Activated CD8-positive, alpha-beta memory T cell treated with anti-CD3 and anti-CD28 coated beads for 1 hour (primary cell): ENCODE measurements at regions not wholly inside any gene's neighbourhood (a gene's known extent, or its start where the extent isn't known, plus 50 kb on each side); places are given as distances from the start of the nearest gene placed in this dataset.
"Not testable (repeated sequence)": the region's sequence is repeated elsewhere in the genome, so short reads cannot be mapped to it uniquely, and the experiment has no call there.

Experiments used
- DNase-seq, 2 donors: peaks; one replicate each; pipeline ENCODE4 v3.0.0-alpha.2; 2020; ENCODE audit warnings: low read depth in 1 of 2; ENCODE audit errors: extremely low read depth in 1 of 2

- no peak for DNase-seq
Measured at GRCh38 chr13:24931450-24932251, 164.3 kb upstream of the PABPC3 start.

GRCh38 chr13:24933106-24934023 lies 162.6 kb upstream of the PABPC3 start:
- not testable (repeated sequence) for DNase-seq

GRCh38 chr13:24934024-24934385 lies 161.9 kb upstream of the PABPC3 start:
- not testable (repeated sequence) for DNase-seq

GRCh38 chr13:24938966-24939365 lies 157.0 kb upstream of the PABPC3 start:
- DNase-seq = no peak

GRCh38 chr13:24941023-24941713 lies 154.8 kb upstream of the PABPC3 start:
- not testable (repeated sequence) for DNase-seq

GRCh38 chr13:24943136-24943535 lies 152.8 kb upstream of the PABPC3 start:
- no peak for DNase-seq

- not testable (repeated sequence) for DNase-seq
Measured at GRCh38 chr13:24944073-24944472, 151.9 kb upstream of the PABPC3 start.

GRCh38 chr13:24948977-24949376 lies 147.0 kb upstream of the PABPC3 start:
- not testable (repeated sequence) for DNase-seq

GRCh38 chr13:24950611-24951010 lies 145.3 kb upstream of the PABPC3 start:
- not testable (repeated sequence) for DNase-seq

- DNase-seq = not testable (repeated sequence)
Measured at GRCh38 chr13:24967970-24968369, 128.0 kb upstream of the PABPC3 start.

- DNase-seq = not testable (repeated sequence)
Measured at GRCh38 chr13:24968416-24968815, 127.5 kb upstream of the PABPC3 start.

- DNase-seq = not testable (repeated sequence)
Measured at GRCh38 chr13:24973102-24973501, 122.8 kb upstream of the PABPC3 start.

GRCh38 chr13:24981181-24981803 lies 114.6 kb upstream of the PABPC3 start:
- DNase-seq = not testable (repeated sequence)

GRCh38 chr13:24982333-24982999 lies 113.5 kb upstream of the PABPC3 start:
- no peak for DNase-seq

GRCh38 chr13:24983094-24983493 lies 112.8 kb upstream of the PABPC3 start:
- no peak for DNase-seq

- no peak for DNase-seq
Measured at GRCh38 chr13:24984134-24984533, 111.8 kb upstream of the PABPC3 start.

GRCh38 chr13:24985107-24985506 lies 110.8 kb upstream of the PABPC3 start:
- DNase-seq = no peak

GRCh38 chr13:24985896-24986295 lies 110.0 kb upstream of the PABPC3 start:
- DNase-seq = no peak

- no peak for DNase-seq
Measured at GRCh38 chr13:24986826-24987225, 109.1 kb upstream of the PABPC3 start.

- not testable (repeated sequence) for DNase-seq
Measured at GRCh38 chr13:24989959-24990358, 106.0 kb upstream of the PABPC3 start.
